HEK293 (cell line): ENCODE measurements at regions not wholly inside any gene's neighbourhood (a gene's known extent, or its start where the extent isn't known, plus 50 kb on each side); places are given as distances from the start of the nearest gene placed in this dataset.
"Not testable (repeated sequence)": the region's sequence is repeated elsewhere in the genome, so short reads cannot be mapped to it uniquely, and the experiment has no call there.

Experiments
- IKZF3 ChIP-seq: fragments of 450-650 bp; IDR thresholded peaks from 2 replicates; pipeline ENCODE4 v1.5.0; 2018; ENCODE audit warnings: missing biosample characterization, mild to moderate bottlenecking, missing genetic modification characterization, moderate library complexity
- KLF10 ChIP-seq: fragments of 450-650 bp; IDR thresholded peaks from 2 replicates; pipeline ENCODE4 v1.5.1; 2018; ENCODE audit warnings: missing biosample characterization, mild to moderate bottlenecking, missing genetic modification characterization
- KLF16 ChIP-seq: fragments of 450-650 bp; formaldehyde crosslinking; IDR thresholded peaks from 2 replicates; pipeline ENCODE4 v1.5.1; 2017; ENCODE audit warnings: missing biosample characterization, missing genetic modification characterization
- KLF9 ChIP-seq: fragments of 450-650 bp; formaldehyde crosslinking; IDR thresholded peaks from 2 replicates; pipeline ENCODE4 v1.5.1; 2016; ENCODE audit warnings: missing biosample characterization, missing genetic modification characterization, low read depth
- TCF7L2 ChIP-seq: IDR thresholded peaks from 2 replicates; pipeline ENCODE4 v1.6.1; 2011; ENCODE audit warnings: low read depth, mild to moderate bottlenecking, inconsistent platforms, low read length, moderate library complexity, borderline replicate concordance
- ZBTB7A ChIP-seq: fragments of 450-650 bp; formaldehyde crosslinking; IDR thresholded peaks from 2 replicates; pipeline ENCODE4 v1.5.1; 2016; ENCODE audit warnings: low read depth, missing biosample characterization, missing genetic modification characterization
- ZNF133 ChIP-seq: fragments of 450-650 bp; formaldehyde crosslinking; IDR thresholded peaks from 2 replicates; pipeline ENCODE4 v1.5.1; 2016; ENCODE audit warnings: missing biosample characterization, missing genetic modification characterization
- ZNF37A ChIP-seq: fragments of 450-650 bp; IDR thresholded peaks from 2 replicates; pipeline ENCODE4 v1.5.1; 2018; ENCODE audit warnings: missing biosample characterization, missing genetic modification characterization
- ZNF514 ChIP-seq: fragments of 450-650 bp; formaldehyde crosslinking; IDR thresholded peaks from 2 replicates; pipeline ENCODE4 v1.5.1; 2016; ENCODE audit warnings: missing biosample characterization, missing genetic modification characterization
- TF ChIP-seq, protein P1 (sequence below): fragments of 450-650 bp; formaldehyde crosslinking; IDR thresholded peaks from 2 replicates; pipeline ENCODE4 v1.5.1; 2016; ENCODE audit warnings: missing biosample characterization, missing genetic modification characterization
- TF ChIP-seq, protein P2 (sequence below): sonication (generic); formaldehyde crosslinking; IDR thresholded peaks from 2 replicates; pipeline ENCODE4 v1.8.1; 2022; ENCODE audit warnings: mild to moderate bottlenecking, moderate library complexity, missing genetic modification reagents
- TF ChIP-seq, protein P3 (sequence below): fragments of 450-650 bp; formaldehyde crosslinking; IDR thresholded peaks from 2 replicates; pipeline ENCODE4 v1.5.1; 2016; ENCODE audit warnings: missing biosample characterization, missing genetic modification characterization

DNA sequence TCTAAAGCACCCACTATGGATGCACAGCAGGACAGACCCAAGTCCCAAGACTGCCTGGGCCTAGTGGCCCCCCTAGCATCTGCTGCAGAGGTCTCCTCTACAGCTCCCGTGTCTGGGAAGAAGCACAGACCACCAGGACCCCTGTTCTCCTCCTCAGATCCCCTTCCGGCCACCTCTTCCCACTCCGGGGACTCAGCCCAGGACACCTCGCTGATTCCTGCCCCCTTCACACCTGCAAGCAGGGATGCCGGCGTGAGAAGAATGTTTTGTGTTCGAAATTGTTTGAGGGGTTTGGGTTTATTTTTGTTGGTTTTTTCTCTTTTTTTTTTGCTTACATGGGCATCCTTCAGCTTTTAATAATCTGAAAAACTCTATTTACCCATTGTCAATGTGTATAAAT, 150.3 kb upstream of the C1QTNF3 start:
- not testable (repeated sequence) for TF ChIP-seq IKZF3; ZNF133; KLF10; KLF16 (tag by site-specific recombination); ZBTB7A (tag by site-specific recombination); KLF9 (tag by site-specific recombination); TCF7L2; ZNF514 (tag by site-specific recombination); ZNF37A (tag by site-specific recombination)
- TF ChIP-seq, protein P1, sequence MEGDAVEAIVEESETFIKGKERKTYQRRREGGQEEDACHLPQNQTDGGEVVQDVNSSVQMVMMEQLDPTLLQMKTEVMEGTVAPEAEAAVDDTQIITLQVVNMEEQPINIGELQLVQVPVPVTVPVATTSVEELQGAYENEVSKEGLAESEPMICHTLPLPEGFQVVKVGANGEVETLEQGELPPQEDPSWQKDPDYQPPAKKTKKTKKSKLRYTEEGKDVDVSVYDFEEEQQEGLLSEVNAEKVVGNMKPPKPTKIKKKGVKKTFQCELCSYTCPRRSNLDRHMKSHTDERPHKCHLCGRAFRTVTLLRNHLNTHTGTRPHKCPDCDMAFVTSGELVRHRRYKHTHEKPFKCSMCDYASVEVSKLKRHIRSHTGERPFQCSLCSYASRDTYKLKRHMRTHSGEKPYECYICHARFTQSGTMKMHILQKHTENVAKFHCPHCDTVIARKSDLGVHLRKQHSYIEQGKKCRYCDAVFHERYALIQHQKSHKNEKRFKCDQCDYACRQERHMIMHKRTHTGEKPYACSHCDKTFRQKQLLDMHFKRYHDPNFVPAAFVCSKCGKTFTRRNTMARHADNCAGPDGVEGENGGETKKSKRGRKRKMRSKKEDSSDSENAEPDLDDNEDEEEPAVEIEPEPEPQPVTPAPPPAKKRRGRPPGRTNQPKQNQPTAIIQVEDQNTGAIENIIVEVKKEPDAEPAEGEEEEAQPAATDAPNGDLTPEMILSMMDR, result not testable (repeated sequence)
- TF ChIP-seq, protein P2, sequence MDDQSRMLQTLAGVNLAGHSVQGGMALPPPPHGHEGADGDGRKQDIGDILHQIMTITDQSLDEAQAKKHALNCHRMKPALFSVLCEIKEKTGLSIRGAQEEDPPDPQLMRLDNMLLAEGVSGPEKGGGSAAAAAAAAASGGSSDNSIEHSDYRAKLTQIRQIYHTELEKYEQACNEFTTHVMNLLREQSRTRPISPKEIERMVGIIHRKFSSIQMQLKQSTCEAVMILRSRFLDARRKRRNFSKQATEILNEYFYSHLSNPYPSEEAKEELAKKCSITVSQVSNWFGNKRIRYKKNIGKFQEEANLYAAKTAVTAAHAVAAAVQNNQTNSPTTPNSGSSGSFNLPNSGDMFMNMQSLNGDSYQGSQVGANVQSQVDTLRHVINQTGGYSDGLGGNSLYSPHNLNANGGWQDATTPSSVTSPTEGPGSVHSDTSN (CRISPR knock-in tag), result not testable (repeated sequence)
- TF ChIP-seq, protein P3, sequence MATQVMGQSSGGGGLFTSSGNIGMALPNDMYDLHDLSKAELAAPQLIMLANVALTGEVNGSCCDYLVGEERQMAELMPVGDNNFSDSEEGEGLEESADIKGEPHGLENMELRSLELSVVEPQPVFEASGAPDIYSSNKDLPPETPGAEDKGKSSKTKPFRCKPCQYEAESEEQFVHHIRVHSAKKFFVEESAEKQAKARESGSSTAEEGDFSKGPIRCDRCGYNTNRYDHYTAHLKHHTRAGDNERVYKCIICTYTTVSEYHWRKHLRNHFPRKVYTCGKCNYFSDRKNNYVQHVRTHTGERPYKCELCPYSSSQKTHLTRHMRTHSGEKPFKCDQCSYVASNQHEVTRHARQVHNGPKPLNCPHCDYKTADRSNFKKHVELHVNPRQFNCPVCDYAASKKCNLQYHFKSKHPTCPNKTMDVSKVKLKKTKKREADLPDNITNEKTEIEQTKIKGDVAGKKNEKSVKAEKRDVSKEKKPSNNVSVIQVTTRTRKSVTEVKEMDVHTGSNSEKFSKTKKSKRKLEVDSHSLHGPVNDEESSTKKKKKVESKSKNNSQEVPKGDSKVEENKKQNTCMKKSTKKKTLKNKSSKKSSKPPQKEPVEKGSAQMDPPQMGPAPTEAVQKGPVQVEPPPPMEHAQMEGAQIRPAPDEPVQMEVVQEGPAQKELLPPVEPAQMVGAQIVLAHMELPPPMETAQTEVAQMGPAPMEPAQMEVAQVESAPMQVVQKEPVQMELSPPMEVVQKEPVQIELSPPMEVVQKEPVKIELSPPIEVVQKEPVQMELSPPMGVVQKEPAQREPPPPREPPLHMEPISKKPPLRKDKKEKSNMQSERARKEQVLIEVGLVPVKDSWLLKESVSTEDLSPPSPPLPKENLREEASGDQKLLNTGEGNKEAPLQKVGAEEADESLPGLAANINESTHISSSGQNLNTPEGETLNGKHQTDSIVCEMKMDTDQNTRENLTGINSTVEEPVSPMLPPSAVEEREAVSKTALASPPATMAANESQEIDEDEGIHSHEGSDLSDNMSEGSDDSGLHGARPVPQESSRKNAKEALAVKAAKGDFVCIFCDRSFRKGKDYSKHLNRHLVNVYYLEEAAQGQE (tag by site-specific recombination), result not testable (repeated sequence)
